Keratinocyte (primary cell): ENCODE measurements at regions not wholly inside any gene's neighbourhood (a gene's known extent, or its start where the extent isn't known, plus 50 kb on each side); places are given as distances from the start of the nearest gene placed in this dataset.

Source experiments
- CTCF ChIP-seq, 3 experiments: IDR thresholded peaks in 1 of 3; conservative IDR thresholded peaks in 1 of 3; optimal IDR thresholded peaks in 1 of 3; 2 replicates in 2 of 3; 3 replicates in 1 of 3; pipeline versions ENCODE3 to v1.5.1; 2011; ENCODE audit warnings: low read length in 3 of 3, mild to moderate bottlenecking in 3 of 3, moderate library complexity in 2 of 3, control low read depth in 1 of 3, inconsistent platforms in 1 of 3; ENCODE audit not compliant: insufficient read depth in 2 of 3; ENCODE audit errors: extremely low read depth in 1 of 3
- EZH2 ChIP-seq: IDR thresholded peaks from one replicate; pipeline ENCODE4 v1.6.1; 2012; ENCODE audit warnings: inconsistent platforms, mild to moderate bottlenecking, low read length, moderate library complexity

- TF ChIP-seq CTCF (optimal IDR thresholded peaks at IDR 0.05 in 1 of 3, IDR thresholded peaks at IDR 0.05 in 1 of 3, conservative IDR thresholded peaks at IDR 0.05 in 1 of 3; ENCODE audit: extremely low read depth in 1 of 3, insufficient read depth in 2 of 3, low read length in 3 of 3) (no peak), EZH2 (no peak)
Observed at GRCh38 chr3:76920511-76920910, 119.4 kb upstream of the ROBO2 start.
